ENCODE measurements at regions not wholly inside any gene's neighbourhood (a gene's known extent, or its start where the extent isn't known, plus 50 kb on each side); places are given as distances from the start of the nearest gene placed in this dataset.

- ATAC-seq, result no peak
- WGBS, 3 donors, result 38 to 55% (median 49%) methylated on average over 5 of the region's 5 CpGs
- intact Hi-C loops (cut with DNase I), result no loop called here
Measured at GRCh38 chr4:14659286-14659685, 343.0 kb upstream of the CPEB2 start.

GRCh38 chr4:14667624-14668151 lies 334.6 kb upstream of the CPEB2 start:
- DNase-seq (no peak), ATAC-seq (no peak)
- 32 to 62% (median 35%) methylated on average over 2 of the region's 2 CpGs for WGBS, 3 donors
- Histone ChIP-seq H3K9me3 (peaks cover 4% of the 10 kb centered on the region), H3K27ac (no peak overlapping the region), H3K27me3 (ENCODE audit: insufficient read depth in 3 of 3, low read length in 2 of 3) (no peaks in the 10 kb centered on the region), H3K4me1 (no peaks in the 10 kb centered on the region), H3K4me3 (no peak overlapping the region), H3K36me3 (ENCODE audit: insufficient read depth in 1 of 2, low read depth in 1 of 2) (no peaks in the 10 kb centered on the region)
- intact Hi-C loops (cut with DNase I), result no loop called here
- no peak for TF ChIP-seq CTCF (IDR thresholded peaks at IDR 0.05)

More at GRCh38 chr4:14659286-14659685, 343.0 kb upstream of the CPEB2 start:
- Histone ChIP-seq H3K4me1 (no peaks in the 10 kb centered on the region), H3K27ac (no peak overlapping the region), H3K4me3 (no peak overlapping the region), H3K9me3 (no peaks in the 10 kb centered on the region), H3K27me3 (ENCODE audit: insufficient read depth in 3 of 3, low read length in 2 of 3) (no peaks in the 10 kb centered on the region), H3K36me3 (ENCODE audit: insufficient read depth in 1 of 2, low read depth in 1 of 2) (no peaks in the 10 kb centered on the region)
- no peak for DNase-seq
- no peak for TF ChIP-seq CTCF (IDR thresholded peaks at IDR 0.05)

- intact Hi-C loops (cut with DNase I), result no loop called here
- no peak for TF ChIP-seq CTCF (IDR thresholded peaks at IDR 0.05)
Measured at GRCh38 chr4:14668296-14668695, 334.0 kb upstream of the CPEB2 start.

GRCh38 chr4:14669371-14669770 lies 332.9 kb upstream of the CPEB2 start:
- WGBS, 3 donors, result 38 to 55% (median 47%) methylated on average over 5 of the region's 5 CpGs

More at GRCh38 chr4:14668296-14668695, 334.0 kb upstream of the CPEB2 start:
- DNase-seq (no peak), ATAC-seq (no peak)
- WGBS, 3 donors, result 86 to 90% (median 88%) methylated on average over 1 of the region's 1 CpG
- Histone ChIP-seq H3K27me3 (ENCODE audit: insufficient read depth in 3 of 3, low read length in 2 of 3) (no peaks in the 10 kb centered on the region), H3K36me3 (ENCODE audit: insufficient read depth in 1 of 2, low read depth in 1 of 2) (no peaks in the 10 kb centered on the region), H3K9me3 (peaks cover 4% of the 10 kb centered on the region), H3K4me3 (no peak overlapping the region), H3K27ac (no peak overlapping the region), H3K4me1 (no peaks in the 10 kb centered on the region)

More at GRCh38 chr4:14669371-14669770, 332.9 kb upstream of the CPEB2 start:
- Histone ChIP-seq H3K27ac (no peak overlapping the region), H3K4me1 (no peaks in the 10 kb centered on the region), H3K4me3 (no peak overlapping the region), H3K36me3 (ENCODE audit: insufficient read depth in 1 of 2, low read depth in 1 of 2) (no peaks in the 10 kb centered on the region), H3K9me3 (peaks cover 4% of the 10 kb centered on the region), H3K27me3 (ENCODE audit: insufficient read depth in 3 of 3, low read length in 2 of 3) (no peaks in the 10 kb centered on the region)
- TF ChIP-seq CTCF (IDR thresholded peaks at IDR 0.05), result no peak
- intact Hi-C loops (cut with DNase I), result no loop called here
- ATAC-seq (no peak), DNase-seq (no peak)
